Panc1 (cell line): ENCODE measurements at regions not wholly inside any gene's neighbourhood (a gene's known extent, or its start where the extent isn't known, plus 50 kb on each side); places are given as distances from the start of the nearest gene placed in this dataset.

Experiments
- POLR2AphosphoS5 ChIP-seq: IDR thresholded peaks from 2 replicates; pipeline ENCODE4 v1.6.1; 2012; ENCODE audit warnings: mild to moderate bottlenecking, low read depth, low read length, moderate library complexity
- TCF7L2 ChIP-seq: IDR thresholded peaks from 2 replicates; pipeline ENCODE4 v1.6.1; 2011; ENCODE audit warnings: mild to moderate bottlenecking, low read depth, low read length, inconsistent platforms
- TF ChIP-seq, protein P1 (sequence below): fragments of 450-650 bp; IDR thresholded peaks from 2 replicates; pipeline ENCODE4 v1.5.1; 2017; ENCODE audit warnings: mild to moderate bottlenecking
- TF ChIP-seq, protein P2 (sequence below), 2 experiments: IDR thresholded peaks; 2 replicates each; pipeline ENCODE4 v1.6.1; 2011 to 2012; ENCODE audit warnings: low read depth in 2 of 2, control low read depth in 1 of 2, low read length in 1 of 2, mild to moderate bottlenecking in 1 of 2, moderate library complexity in 1 of 2; ENCODE audit not compliant: insufficient read depth in 1 of 2

DNA sequence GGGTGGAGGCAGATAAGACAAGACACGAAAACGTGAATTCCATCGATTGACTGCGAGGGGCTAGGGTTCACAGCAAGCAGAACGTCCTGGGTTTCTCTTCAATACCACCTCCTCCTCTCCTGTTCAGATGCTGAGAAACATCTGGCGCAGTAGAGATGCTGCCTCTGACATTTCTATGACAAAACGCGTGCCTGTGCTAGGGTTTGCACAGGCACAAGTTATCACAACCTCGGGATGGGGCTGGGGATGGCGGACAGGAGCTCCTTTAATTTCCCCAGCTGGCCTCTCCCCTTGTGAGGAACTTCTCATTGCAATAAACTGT lies 99.8 kb upstream of the SVIL start:
- TF ChIP-seq, protein P1, sequence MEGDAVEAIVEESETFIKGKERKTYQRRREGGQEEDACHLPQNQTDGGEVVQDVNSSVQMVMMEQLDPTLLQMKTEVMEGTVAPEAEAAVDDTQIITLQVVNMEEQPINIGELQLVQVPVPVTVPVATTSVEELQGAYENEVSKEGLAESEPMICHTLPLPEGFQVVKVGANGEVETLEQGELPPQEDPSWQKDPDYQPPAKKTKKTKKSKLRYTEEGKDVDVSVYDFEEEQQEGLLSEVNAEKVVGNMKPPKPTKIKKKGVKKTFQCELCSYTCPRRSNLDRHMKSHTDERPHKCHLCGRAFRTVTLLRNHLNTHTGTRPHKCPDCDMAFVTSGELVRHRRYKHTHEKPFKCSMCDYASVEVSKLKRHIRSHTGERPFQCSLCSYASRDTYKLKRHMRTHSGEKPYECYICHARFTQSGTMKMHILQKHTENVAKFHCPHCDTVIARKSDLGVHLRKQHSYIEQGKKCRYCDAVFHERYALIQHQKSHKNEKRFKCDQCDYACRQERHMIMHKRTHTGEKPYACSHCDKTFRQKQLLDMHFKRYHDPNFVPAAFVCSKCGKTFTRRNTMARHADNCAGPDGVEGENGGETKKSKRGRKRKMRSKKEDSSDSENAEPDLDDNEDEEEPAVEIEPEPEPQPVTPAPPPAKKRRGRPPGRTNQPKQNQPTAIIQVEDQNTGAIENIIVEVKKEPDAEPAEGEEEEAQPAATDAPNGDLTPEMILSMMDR: no peak
- TF ChIP-seq, protein P2, sequence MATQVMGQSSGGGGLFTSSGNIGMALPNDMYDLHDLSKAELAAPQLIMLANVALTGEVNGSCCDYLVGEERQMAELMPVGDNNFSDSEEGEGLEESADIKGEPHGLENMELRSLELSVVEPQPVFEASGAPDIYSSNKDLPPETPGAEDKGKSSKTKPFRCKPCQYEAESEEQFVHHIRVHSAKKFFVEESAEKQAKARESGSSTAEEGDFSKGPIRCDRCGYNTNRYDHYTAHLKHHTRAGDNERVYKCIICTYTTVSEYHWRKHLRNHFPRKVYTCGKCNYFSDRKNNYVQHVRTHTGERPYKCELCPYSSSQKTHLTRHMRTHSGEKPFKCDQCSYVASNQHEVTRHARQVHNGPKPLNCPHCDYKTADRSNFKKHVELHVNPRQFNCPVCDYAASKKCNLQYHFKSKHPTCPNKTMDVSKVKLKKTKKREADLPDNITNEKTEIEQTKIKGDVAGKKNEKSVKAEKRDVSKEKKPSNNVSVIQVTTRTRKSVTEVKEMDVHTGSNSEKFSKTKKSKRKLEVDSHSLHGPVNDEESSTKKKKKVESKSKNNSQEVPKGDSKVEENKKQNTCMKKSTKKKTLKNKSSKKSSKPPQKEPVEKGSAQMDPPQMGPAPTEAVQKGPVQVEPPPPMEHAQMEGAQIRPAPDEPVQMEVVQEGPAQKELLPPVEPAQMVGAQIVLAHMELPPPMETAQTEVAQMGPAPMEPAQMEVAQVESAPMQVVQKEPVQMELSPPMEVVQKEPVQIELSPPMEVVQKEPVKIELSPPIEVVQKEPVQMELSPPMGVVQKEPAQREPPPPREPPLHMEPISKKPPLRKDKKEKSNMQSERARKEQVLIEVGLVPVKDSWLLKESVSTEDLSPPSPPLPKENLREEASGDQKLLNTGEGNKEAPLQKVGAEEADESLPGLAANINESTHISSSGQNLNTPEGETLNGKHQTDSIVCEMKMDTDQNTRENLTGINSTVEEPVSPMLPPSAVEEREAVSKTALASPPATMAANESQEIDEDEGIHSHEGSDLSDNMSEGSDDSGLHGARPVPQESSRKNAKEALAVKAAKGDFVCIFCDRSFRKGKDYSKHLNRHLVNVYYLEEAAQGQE (IDR thresholded peaks at IDR 0.05; ENCODE audit: insufficient read depth in 1 of 2, low read depth in 2 of 2, low read length in 1 of 2): no peak
- TF ChIP-seq POLR2AphosphoS5 (no peak), TCF7L2 (no peak)
